GM10266 (cell line): ENCODE measurements at regions not wholly inside any gene's neighbourhood (a gene's known extent, or its start where the extent isn't known, plus 50 kb on each side); places are given as distances from the start of the nearest gene placed in this dataset.

Experiments used
- DNase-seq: peaks from one replicate; pipeline ENCODE4 v3.0.0; 2012; ENCODE audit errors: extremely low spot score
- CTCF ChIP-seq: IDR thresholded peaks from 2 replicates; pipeline ENCODE4 v1.5.1; 2012; ENCODE audit warnings: mild to moderate bottlenecking, low read depth; ENCODE audit not compliant: control insufficient read depth, insufficient read depth; ENCODE audit errors: missing control alignments

GRCh38 chrX:34576864-34577263, 80.2 kb downstream of the TMEM47 start:
- TF ChIP-seq CTCF, result no peak
- DNase-seq, result no peak

GRCh38 chrX:34565981-34566380, 91.1 kb downstream of the TMEM47 start:
- DNase-seq, result no peak
- TF ChIP-seq CTCF, result no peak

- no peak for DNase-seq
- TF ChIP-seq CTCF, result no peak
Observed at GRCh38 chrX:34563804-34564203, 93.3 kb downstream of the TMEM47 start.

GRCh38 chrX:34563061-34563460, 94.0 kb downstream of the TMEM47 start:
- no peak for TF ChIP-seq CTCF

GRCh38 chrX:34562006-34562405, 95.1 kb downstream of the TMEM47 start:
- no peak for TF ChIP-seq CTCF
- no peak for DNase-seq

More at GRCh38 chrX:34563061-34563460, 94.0 kb downstream of the TMEM47 start:
- no peak for DNase-seq

- no peak for TF ChIP-seq CTCF
- DNase-seq, result no peak
Observed at GRCh38 chrX:34560180-34560579, 96.9 kb downstream of the TMEM47 start.

- no peak for TF ChIP-seq CTCF
- no peak for DNase-seq
Observed at GRCh38 chrX:34559325-34559724, 97.8 kb downstream of the TMEM47 start.
